Muscle of leg (tissue), 3 donors: ENCODE measurements at regions not wholly inside any gene's neighbourhood (a gene's known extent, or its start where the extent isn't known, plus 50 kb on each side); places are given as distances from the start of the nearest gene placed in this dataset.

Experiments used
- DNase-seq: peaks from one replicate; pipeline ENCODE4 v3.0.0; 2013
- H3K27ac ChIP-seq: one replicate; pipeline ENCODE4 v1.5.1; 2013; ENCODE audit warnings: mild to moderate bottlenecking, low read length, control low read depth
- H3K27me3 ChIP-seq: one replicate; pipeline ENCODE4 v1.6.1; 2013; ENCODE audit warnings: low read length; ENCODE audit not compliant: control insufficient read depth, insufficient read depth
- H3K36me3 ChIP-seq: one replicate; pipeline ENCODE4 v1.6.1; 2013; ENCODE audit warnings: low read length; ENCODE audit not compliant: control insufficient read depth, insufficient read depth
- H3K4me1 ChIP-seq: one replicate; pipeline ENCODE4 v1.6.1; 2013; ENCODE audit warnings: low read length; ENCODE audit not compliant: control insufficient read depth, insufficient read depth
- H3K4me3 ChIP-seq: one replicate; pipeline ENCODE4 v1.5.1; 2013; ENCODE audit warnings: low read length, control low read depth
- H3K9me3 ChIP-seq: replicated peaks from 2 replicates; pipeline ENCODE4 v1.6.1; 2013; ENCODE audit warnings: low read depth, low read length; ENCODE audit not compliant: control insufficient read depth
- whole genome bisulfite sequencing: methylation state at CpG from one replicate; pipeline ENCODE4 v1.1.5; 2013; ENCODE audit warnings: missing lambda C conversion rate; ENCODE audit not compliant: insufficient coverage; 5-methylcytosine and 5-hydroxymethylcytosine counted together

DNA sequence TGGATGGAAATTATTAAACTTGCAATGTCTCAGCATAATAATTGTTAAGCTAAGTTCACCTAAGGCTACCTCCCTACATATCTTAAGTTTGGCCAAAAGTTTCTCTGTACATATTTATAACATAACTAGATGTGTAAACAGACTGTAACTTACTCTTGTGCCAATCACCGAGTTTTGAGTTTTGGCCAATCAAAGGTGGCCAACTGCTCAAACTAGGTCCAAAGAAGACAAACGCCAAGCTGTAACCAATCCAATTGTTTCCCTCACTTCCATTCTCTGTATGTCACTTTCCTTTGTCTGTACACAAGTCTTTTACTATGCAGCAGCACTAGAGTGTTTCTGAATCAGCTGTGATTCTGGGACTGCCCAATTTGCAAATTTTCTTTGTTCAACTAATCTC is 197.8 kb downstream of the LYPLAL1 start:
- Histone ChIP-seq H3K9me3 (no peaks in the 10 kb centered on the region), H3K27ac (no peak overlapping the region), H3K4me1 (no peaks in the 10 kb centered on the region), H3K4me3 (no peak overlapping the region), H3K36me3 (no peaks in the 10 kb centered on the region), H3K27me3 (no peaks in the 10 kb centered on the region)
- WGBS: 100% methylated on average over 1 of the region's 2 CpGs
- DNase-seq: no peak

DNA sequence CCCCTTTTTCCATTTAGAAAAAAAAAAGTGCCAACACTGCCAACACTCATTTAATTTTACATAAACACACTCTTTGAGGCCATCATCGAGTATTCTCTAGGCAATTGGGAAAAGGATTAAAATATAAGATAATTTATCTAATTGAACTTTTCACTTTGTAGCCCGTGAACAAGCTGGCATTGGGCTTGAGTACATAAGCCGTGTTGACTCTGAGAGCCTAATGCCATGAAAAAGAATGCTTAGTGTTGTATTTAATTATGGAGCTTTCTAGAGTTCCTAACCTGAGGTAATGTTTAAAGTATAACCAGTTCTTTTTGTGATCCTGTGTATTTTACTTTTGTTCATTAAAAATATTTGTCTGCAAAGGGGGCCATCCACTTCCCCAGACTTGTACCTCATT is 193.8 kb downstream of the LYPLAL1 start:
- WGBS: no CpG with 5 or more reads among the region's 3 CpGs
- no peaks in the 10 kb centered on the region for H3K4me1 ChIP-seq
- no peaks in the 10 kb centered on the region for H3K27me3 ChIP-seq
- H3K9me3 ChIP-seq: no peaks in the 10 kb centered on the region
- DNase-seq: no peak
- H3K4me3 ChIP-seq: no peak overlapping the region
- H3K36me3 ChIP-seq: no peaks in the 10 kb centered on the region
- H3K27ac ChIP-seq: no peak overlapping the region

DNA sequence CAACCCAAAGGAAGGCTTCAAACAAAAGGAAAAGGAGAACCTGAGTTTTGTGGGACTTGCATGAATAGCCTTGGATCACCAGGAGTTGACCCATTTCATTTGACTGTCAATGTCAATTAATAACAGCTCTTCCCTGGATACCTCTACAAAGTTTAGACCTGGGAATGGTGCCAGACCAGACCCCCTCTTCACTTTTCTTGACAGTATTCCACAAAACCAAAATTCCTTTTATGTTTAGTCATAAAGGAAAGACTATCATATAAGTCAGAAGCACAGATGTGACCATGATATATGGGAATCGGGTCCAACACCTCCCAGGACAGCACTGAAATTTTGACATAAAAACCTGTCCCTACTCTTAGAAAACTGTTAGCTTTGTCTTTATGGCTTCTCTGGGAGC is 191.8 kb downstream of the LYPLAL1 start:
- Histone ChIP-seq H3K4me3 (no peak overlapping the region), H3K9me3 (no peaks in the 10 kb centered on the region), H3K27ac (no peak overlapping the region), H3K4me1 (no peaks in the 10 kb centered on the region), H3K36me3 (no peaks in the 10 kb centered on the region), H3K27me3 (no peaks in the 10 kb centered on the region)
- WGBS: no CpG with 5 or more reads among the region's 1 CpG
- peak; percentile 51 for DNase-seq

DNA sequence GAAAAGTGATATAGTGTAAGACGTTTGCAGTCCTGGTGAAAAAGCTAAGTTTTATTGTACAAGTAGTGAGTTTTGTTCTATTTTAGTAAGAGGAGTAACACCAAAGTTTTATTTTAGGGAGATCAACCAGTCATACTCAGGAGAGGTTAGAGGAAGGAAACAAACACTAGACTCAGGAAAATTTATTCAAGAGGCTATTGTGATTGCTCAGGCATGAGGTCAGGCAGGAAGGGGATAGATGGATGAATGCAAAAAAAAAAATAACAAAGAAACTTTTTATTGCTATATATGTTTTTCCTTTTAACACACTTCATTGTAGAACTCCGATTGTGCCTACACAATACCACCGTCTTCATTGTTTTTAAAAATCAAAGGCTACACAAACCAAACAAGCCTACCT is 189.0 kb downstream of the LYPLAL1 start:
- Histone ChIP-seq H3K36me3 (no peaks in the 10 kb centered on the region), H3K4me3 (no peak overlapping the region), H3K27me3 (no peaks in the 10 kb centered on the region), H3K4me1 (no peaks in the 10 kb centered on the region), H3K27ac (no peak overlapping the region), H3K9me3 (no peaks in the 10 kb centered on the region)
- 78% methylated on average over 1 of the region's 3 CpGs for WGBS
- no peak for DNase-seq

DNA sequence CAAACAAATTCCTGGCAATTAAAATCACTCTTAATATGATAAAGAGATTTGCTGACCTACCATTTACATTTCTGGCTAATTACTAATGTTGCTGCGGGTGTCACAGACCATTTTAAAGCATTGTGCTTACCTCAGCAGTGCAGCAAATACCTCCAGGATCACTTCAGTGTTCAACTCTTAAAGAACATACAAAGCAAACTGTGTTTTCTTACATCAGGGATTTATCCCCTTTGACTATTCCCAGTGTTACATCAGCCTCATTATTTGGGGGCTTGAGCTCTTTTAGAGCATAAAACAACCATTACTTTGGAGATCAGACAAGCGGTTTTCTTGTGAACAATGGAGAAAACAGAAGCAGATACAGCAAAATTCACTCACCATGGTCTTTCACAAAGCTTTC is 185.4 kb downstream of the LYPLAL1 start:
- H3K4me3 ChIP-seq: no peak overlapping the region
- no peaks in the 10 kb centered on the region for H3K36me3 ChIP-seq
- DNase-seq: no peak
- H3K4me1 ChIP-seq: no peaks in the 10 kb centered on the region
- no peaks in the 10 kb centered on the region for H3K9me3 ChIP-seq
- H3K27me3 ChIP-seq: no peaks in the 10 kb centered on the region
- WGBS: 61% methylated on average over 2 of the region's 2 CpGs
- no peak overlapping the region for H3K27ac ChIP-seq

DNA sequence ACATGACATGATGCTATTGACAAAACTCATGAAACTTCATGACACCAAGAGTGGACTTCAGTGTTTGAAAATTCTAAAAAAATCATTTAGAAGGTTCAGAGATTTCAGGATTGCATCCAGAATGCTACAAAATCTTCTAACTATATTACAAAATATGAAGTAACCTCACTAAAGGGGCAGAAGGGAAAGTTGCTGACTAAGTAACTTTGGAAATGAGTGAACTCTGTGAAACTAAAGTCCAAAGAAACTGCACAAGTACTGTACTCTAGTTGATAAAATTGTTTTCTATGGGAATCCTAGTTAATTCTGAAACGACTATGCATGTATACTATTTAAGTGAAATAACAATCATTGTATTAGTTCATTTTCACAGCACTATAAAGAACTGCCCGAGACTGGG is 184.4 kb downstream of the LYPLAL1 start:
- no peaks in the 10 kb centered on the region for H3K9me3 ChIP-seq
- no peaks in the 10 kb centered on the region for H3K36me3 ChIP-seq
- no CpG with 5 or more reads among the region's 2 CpGs for WGBS
- no peaks in the 10 kb centered on the region for H3K27me3 ChIP-seq
- no peak overlapping the region for H3K27ac ChIP-seq
- H3K4me1 ChIP-seq: no peaks in the 10 kb centered on the region
- no peak for DNase-seq
- no peak overlapping the region for H3K4me3 ChIP-seq

DNA sequence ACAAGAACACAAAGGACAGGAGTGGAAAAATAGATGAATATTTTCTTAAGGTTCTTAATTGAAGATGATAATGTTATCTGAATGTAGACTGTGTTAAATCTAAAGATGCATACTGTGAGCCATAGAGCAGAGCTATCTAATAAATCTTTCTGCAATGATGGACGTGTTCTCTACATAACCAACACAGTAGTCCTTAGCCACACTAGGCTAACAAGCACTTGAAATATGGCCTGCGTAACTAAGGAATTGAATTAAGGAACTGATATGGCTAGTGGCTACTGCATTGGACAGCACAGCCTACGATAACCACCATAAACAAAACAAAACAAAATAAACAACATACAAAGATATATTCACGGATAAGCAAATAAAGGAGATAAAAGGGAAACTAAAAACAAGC is 181.3 kb downstream of the LYPLAL1 start:
- H3K36me3 ChIP-seq: no peaks in the 10 kb centered on the region
- no CpG with 5 or more reads among the region's 4 CpGs for WGBS
- no peaks in the 10 kb centered on the region for H3K27me3 ChIP-seq
- no peaks in the 10 kb centered on the region for H3K9me3 ChIP-seq
- no peak overlapping the region for H3K27ac ChIP-seq
- DNase-seq: no peak
- no peak overlapping the region for H3K4me3 ChIP-seq
- peaks cover 6% of the 10 kb centered on the region for H3K4me1 ChIP-seq

DNA sequence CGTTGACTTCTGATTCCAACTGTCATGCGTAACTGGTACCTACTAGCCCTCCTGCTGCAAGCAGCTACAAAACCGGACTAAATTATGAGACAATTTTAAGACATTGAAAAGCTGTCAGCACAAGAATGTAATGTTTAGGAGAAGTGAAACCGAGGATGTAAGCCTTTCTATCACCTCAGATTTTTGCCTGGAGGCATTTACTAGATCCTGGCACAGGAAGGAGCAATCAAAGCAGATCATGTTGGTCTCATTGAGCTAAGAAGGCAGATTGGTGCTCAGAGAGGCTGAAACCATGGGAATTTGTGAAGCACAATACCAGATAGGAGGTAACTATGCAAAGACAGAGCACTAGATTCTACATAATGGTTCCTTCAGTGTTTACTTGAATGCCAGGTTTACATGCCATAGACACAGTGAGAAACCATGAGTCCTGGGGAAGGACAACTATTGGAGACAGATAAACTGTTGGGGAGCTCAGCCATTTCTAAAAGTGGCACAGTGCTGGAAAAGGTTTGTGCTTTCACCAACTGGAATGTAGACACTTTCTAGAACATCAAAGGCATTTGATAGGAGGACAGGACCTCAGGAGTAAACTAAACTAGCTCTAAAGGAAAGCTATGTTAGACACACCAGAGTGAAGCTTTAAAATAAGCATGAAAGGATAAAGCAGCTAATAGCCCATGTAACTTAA is 179.4 kb downstream of the LYPLAL1 start:
- H3K4me3 ChIP-seq: no peak overlapping the region
- no peaks in the 10 kb centered on the region for H3K9me3 ChIP-seq
- WGBS: 87% methylated on average over 3 of the region's 4 CpGs
- no peak for DNase-seq
- H3K27me3 ChIP-seq: no peaks in the 10 kb centered on the region
- no peak overlapping the region for H3K27ac ChIP-seq
- no peaks in the 10 kb centered on the region for H3K36me3 ChIP-seq
- peaks cover 10% of the 10 kb centered on the region for H3K4me1 ChIP-seq

DNA sequence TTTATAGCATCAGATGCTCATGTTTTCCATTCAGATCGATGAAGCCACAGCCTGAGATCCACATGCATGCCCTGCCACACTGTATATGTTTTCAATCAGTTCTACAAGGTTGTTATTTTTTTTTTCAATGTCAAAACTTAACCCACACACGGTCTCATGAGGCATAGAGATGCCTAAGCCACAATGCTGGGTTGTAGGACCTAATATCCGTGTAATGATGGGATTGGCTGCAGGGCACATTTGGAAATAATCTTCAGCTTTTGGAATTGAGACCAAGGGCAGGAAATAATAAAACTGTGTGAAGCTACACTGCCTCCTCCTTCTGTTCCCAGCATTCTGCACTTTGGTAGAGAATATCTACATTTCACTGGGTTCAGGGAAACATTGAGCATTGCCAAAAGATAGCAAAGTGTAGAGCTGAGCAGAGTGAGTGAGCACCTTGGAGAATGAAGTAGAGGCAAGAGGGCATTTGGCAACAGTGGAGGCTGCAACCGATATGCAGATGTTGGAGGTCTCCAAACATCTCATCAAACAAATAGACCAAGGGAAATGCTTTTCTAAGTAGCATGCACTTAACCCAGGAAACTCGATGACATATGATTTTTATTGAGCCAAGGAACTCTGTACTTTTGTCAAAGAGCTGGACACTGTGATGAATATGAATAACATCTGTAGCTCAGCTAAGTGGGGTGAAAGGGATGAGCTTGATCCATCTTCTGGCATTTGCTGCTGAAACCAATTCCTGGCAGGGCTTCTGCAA is 176.7 kb downstream of the LYPLAL1 start:
- peaks cover 17% of the 10 kb centered on the region for H3K4me1 ChIP-seq
- H3K27ac ChIP-seq: peak overlapping the region; percentile 42
- WGBS: 17% methylated on average over 2 of the region's 5 CpGs
- H3K27me3 ChIP-seq: no peaks in the 10 kb centered on the region
- H3K9me3 ChIP-seq: peaks cover 9% of the 10 kb centered on the region
- peak; percentile 83 for DNase-seq
- H3K4me3 ChIP-seq: no peak overlapping the region
- H3K36me3 ChIP-seq: no peaks in the 10 kb centered on the region

DNA sequence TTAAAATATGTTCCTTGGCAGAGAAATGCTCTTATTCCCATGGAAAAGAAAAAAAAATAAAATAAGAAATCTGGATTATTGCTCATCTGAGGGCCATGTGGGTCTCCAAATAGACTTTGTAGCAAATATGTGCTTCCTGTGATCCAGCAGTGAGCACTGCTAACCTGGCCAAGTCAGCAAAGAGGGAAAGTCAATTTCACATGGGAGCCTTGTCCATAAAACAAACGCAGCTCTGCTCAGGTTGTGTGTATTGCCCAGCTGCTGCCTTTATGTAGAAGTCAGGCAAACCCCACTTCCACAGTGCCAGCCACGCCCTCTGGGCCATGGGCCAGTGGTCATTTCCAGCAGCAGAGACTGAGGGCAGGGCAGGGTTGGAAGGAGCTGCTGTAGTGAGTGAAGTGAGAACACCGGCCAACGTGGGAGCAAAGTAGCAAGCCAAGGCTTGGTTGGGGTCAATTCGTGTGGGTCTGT is 174.3 kb downstream of the LYPLAL1 start:
- peak; percentile 98 for DNase-seq
- Histone ChIP-seq H3K9me3 (peaks cover 9% of the 10 kb centered on the region), H3K4me3 (no peak overlapping the region), H3K27ac (peak overlapping the region; percentile 89), H3K27me3 (no peaks in the 10 kb centered on the region), H3K36me3 (no peaks in the 10 kb centered on the region), H3K4me1 (peaks cover 17% of the 10 kb centered on the region)
- 7% methylated on average over 3 of the region's 5 CpGs for WGBS
